H9 (cell line): ENCODE measurements at regions not wholly inside any gene's neighbourhood (a gene's known extent, or its start where the extent isn't known, plus 50 kb on each side); places are given as distances from the start of the nearest gene placed in this dataset.

ENCODE experiments used
- DNase-seq: peaks from one replicate; pipeline ENCODE4 v3.0.0-alpha.2; 2017
- H2AFZ ChIP-seq: one replicate; pipeline ENCODE4 v1.6.1; 2013; ENCODE audit warnings: mild to moderate bottlenecking, low read length, control low read depth, moderate library complexity
- H2AK5ac ChIP-seq: 2 replicates; pipeline ENCODE4 v1.6.1; 2013; ENCODE audit warnings: low read length, control low read depth, mixed read lengths; ENCODE audit not compliant: insufficient read length
- H2BK120ac ChIP-seq: one replicate; pipeline ENCODE4 v1.6.1; 2013; ENCODE audit warnings: low read depth, mild to moderate bottlenecking, low read length, control low read depth, inconsistent platforms; ENCODE audit not compliant: poor library complexity, severe bottlenecking
- H2BK12ac ChIP-seq: 2 replicates; pipeline ENCODE4 v1.6.1; 2013; ENCODE audit warnings: low read length, control low read depth, mixed read lengths, low read depth; ENCODE audit not compliant: insufficient read length
- H2BK15ac ChIP-seq: 2 replicates; pipeline ENCODE4 v1.6.1; 2013; ENCODE audit warnings: low read depth, low read length, control low read depth
- H2BK20ac ChIP-seq: one replicate; pipeline ENCODE4 v1.6.1; 2013; ENCODE audit warnings: low read depth, mild to moderate bottlenecking, low read length, control low read depth, inconsistent platforms; ENCODE audit not compliant: poor library complexity, severe bottlenecking
- H2BK5ac ChIP-seq: 2 replicates; pipeline ENCODE4 v1.6.1; 2013; ENCODE audit warnings: low read length, control low read depth, mixed read lengths; ENCODE audit not compliant: insufficient read length
- H3K14ac ChIP-seq: 2 replicates; pipeline ENCODE4 v1.6.1; 2013; ENCODE audit warnings: low read length, control low read depth; ENCODE audit not compliant: insufficient read depth
- H3K18ac ChIP-seq: 2 replicates; pipeline ENCODE4 v1.6.1; 2013; ENCODE audit warnings: low read depth, mild to moderate bottlenecking, mixed read lengths, low read length, control low read depth; ENCODE audit not compliant: insufficient read length
- H3K23ac ChIP-seq: 2 replicates; pipeline ENCODE4 v1.6.1; 2013; ENCODE audit warnings: low read length, control low read depth, mixed read lengths, low read depth; ENCODE audit not compliant: insufficient read length
- H3K23me2 ChIP-seq: 2 replicates; pipeline ENCODE4 v1.6.1; 2013; ENCODE audit warnings: low read depth, mild to moderate bottlenecking, mixed read lengths, low read length, control low read depth; ENCODE audit not compliant: insufficient read length, poor library complexity, severe bottlenecking
- H3K27ac ChIP-seq: 2 replicates; pipeline ENCODE4 v1.5.1; 2013; ENCODE audit warnings: low read length, control low read depth, mixed read lengths, low read depth; ENCODE audit not compliant: insufficient read length
- H3K27me3 ChIP-seq: 2 replicates; pipeline ENCODE4 v1.6.1; 2013; ENCODE audit warnings: low read length, control low read depth, inconsistent platforms; ENCODE audit not compliant: insufficient read depth
- H3K4ac ChIP-seq: 2 replicates; pipeline ENCODE4 v1.6.1; 2013; ENCODE audit warnings: low read depth, mild to moderate bottlenecking, control low read depth, inconsistent platforms, low read length, moderate library complexity
- H3K4me1 ChIP-seq: 2 replicates; pipeline ENCODE4 v1.6.1; 2013; ENCODE audit warnings: low read length, control low read depth, inconsistent platforms; ENCODE audit not compliant: insufficient read depth
- H3K4me2 ChIP-seq: 2 replicates; pipeline ENCODE4 v1.6.1; 2013; ENCODE audit warnings: low read length, control low read depth, mixed read lengths; ENCODE audit not compliant: insufficient read length, insufficient read depth
- H3K56ac ChIP-seq: 2 replicates; pipeline ENCODE4 v1.6.1; 2013; ENCODE audit warnings: low read depth, mild to moderate bottlenecking, mixed read lengths, low read length, control low read depth; ENCODE audit not compliant: insufficient read length
- H3K79me1 ChIP-seq: 2 replicates; pipeline ENCODE4 v1.6.1; 2013; ENCODE audit warnings: low read depth, mild to moderate bottlenecking, moderate library complexity, low read length, control low read depth, inconsistent platforms; ENCODE audit not compliant: insufficient read depth, poor library complexity, severe bottlenecking
- H3K79me2 ChIP-seq: 2 replicates; pipeline ENCODE4 v1.6.1; 2013; ENCODE audit warnings: low read length, control low read depth, inconsistent platforms; ENCODE audit not compliant: insufficient read depth
- H3K9ac ChIP-seq: 2 replicates; pipeline ENCODE4 v1.6.1; 2013; ENCODE audit warnings: low read length, control low read depth, mixed read lengths; ENCODE audit not compliant: insufficient read length; ENCODE audit errors: extremely low read depth
- H3K9me3 ChIP-seq: one replicate; pipeline ENCODE4 v1.6.1; 2013; ENCODE audit warnings: low read depth, low read length, inconsistent platforms; ENCODE audit not compliant: control insufficient read depth
- H3T11ph ChIP-seq: one replicate; pipeline ENCODE4 v1.6.1; 2013; ENCODE audit warnings: mild to moderate bottlenecking, low read length, control low read depth, inconsistent platforms
- H4K20me1 ChIP-seq: one replicate; pipeline ENCODE4 v1.6.1; 2013; ENCODE audit not compliant: control insufficient read depth, insufficient read length, insufficient read depth
- H4K5ac ChIP-seq: 2 replicates; pipeline ENCODE4 v1.6.1; 2013; ENCODE audit warnings: low read depth, mild to moderate bottlenecking, mixed read lengths, low read length, control low read depth; ENCODE audit not compliant: insufficient read length
- H4K8ac ChIP-seq: replicated peaks from 2 replicates; pipeline ENCODE4 v1.6.1; 2013; ENCODE audit warnings: low read length, control low read depth, mixed read lengths, low read depth; ENCODE audit not compliant: insufficient read length
- H4K91ac ChIP-seq: 2 replicates; pipeline ENCODE4 v1.6.1; 2013; ENCODE audit warnings: low read depth, mild to moderate bottlenecking, moderate library complexity, mixed read lengths, low read length, control low read depth; ENCODE audit not compliant: insufficient read length
- H3K27ac Mint-ChIP-seq, 3 experiments: 2 replicates in 2 of 3; 3 replicates in 1 of 3; pipeline ENCODE4 v1.8.0; 2020 to 2021; ENCODE audit warnings: mixed read lengths in 3 of 3, mild to moderate bottlenecking in 1 of 3, moderate library complexity in 1 of 3
- H3K27me3 Mint-ChIP-seq: 2 replicates; pipeline ENCODE4 v1.8.0; 2021; ENCODE audit warnings: low read depth, mild to moderate bottlenecking, moderate library complexity, mixed read lengths
- H3K36me3 Mint-ChIP-seq, 3 experiments: 2 replicates in 2 of 3; 3 replicates in 1 of 3; pipeline ENCODE4 v1.8.0; 2020 to 2021; ENCODE audit warnings: low read depth in 3 of 3, mixed read lengths in 3 of 3; ENCODE audit not compliant: insufficient read depth in 1 of 3
- H3K4me1 Mint-ChIP-seq, 2 experiments: 2 replicates each; pipeline ENCODE4 v1.8.0; 2020; ENCODE audit warnings: mixed read lengths in 2 of 2
- H3K4me3 Mint-ChIP-seq, 2 experiments: 2 replicates in 1 of 2; 3 replicates in 1 of 2; pipeline ENCODE4 v1.8.0; 2020 to 2021; ENCODE audit warnings: mild to moderate bottlenecking in 2 of 2, mixed read lengths in 2 of 2, moderate library complexity in 1 of 2
- H3K9me3 Mint-ChIP-seq, 2 experiments: 2 replicates in 1 of 2; 3 replicates in 1 of 2; pipeline ENCODE4 v1.8.0; 2020; ENCODE audit warnings: mild to moderate bottlenecking in 2 of 2, mixed read lengths in 2 of 2, moderate library complexity in 1 of 2
- WGBS: extraction: QIAGEN DNeasy Blood & Tissue Kit; methylation state at CpG from one replicate; pipeline ENCODE4 v1.1.7; 2013; ENCODE audit warnings: missing lambda C conversion rate, low lambda C conversion rate, mixed read lengths; ENCODE audit not compliant: insufficient read length; ENCODE audit errors: extremely low coverage; 5-methylcytosine and 5-hydroxymethylcytosine counted together
- TF ChIP-seq, protein P1 (sequence below): fragments of 200-600 bp; sonication (generic); conservative IDR thresholded peaks from 3 replicates; pipeline ENCODE4 v1.8.0; 2021; ENCODE audit warnings: antibody characterized with exemption, mild to moderate bottlenecking

DNA sequence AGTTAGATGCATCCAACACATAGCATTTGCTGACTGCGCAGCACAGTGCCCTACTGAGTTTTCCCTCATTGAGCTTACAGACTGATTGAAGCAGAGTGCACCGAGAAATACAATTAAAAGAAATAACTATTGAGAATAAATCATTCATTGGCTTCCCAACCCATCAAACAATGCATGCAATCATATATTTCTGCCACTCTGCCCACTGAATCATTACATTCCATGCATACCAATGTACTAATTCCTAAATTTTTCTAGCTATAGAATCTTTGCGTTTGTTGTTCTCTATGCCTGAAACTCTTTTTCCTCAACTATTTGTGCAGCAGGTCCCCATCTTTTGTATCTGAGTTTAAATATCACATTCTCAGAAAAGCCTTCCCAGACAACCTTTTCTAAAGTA is 783.8 kb downstream of the SORCS1 start:
- H4K91ac ChIP-seq: no peak overlapping the region
- TF ChIP-seq, protein P1, sequence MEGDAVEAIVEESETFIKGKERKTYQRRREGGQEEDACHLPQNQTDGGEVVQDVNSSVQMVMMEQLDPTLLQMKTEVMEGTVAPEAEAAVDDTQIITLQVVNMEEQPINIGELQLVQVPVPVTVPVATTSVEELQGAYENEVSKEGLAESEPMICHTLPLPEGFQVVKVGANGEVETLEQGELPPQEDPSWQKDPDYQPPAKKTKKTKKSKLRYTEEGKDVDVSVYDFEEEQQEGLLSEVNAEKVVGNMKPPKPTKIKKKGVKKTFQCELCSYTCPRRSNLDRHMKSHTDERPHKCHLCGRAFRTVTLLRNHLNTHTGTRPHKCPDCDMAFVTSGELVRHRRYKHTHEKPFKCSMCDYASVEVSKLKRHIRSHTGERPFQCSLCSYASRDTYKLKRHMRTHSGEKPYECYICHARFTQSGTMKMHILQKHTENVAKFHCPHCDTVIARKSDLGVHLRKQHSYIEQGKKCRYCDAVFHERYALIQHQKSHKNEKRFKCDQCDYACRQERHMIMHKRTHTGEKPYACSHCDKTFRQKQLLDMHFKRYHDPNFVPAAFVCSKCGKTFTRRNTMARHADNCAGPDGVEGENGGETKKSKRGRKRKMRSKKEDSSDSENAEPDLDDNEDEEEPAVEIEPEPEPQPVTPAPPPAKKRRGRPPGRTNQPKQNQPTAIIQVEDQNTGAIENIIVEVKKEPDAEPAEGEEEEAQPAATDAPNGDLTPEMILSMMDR: no peak
- peaks cover 0 to 21% (median 16%) of the 10 kb centered on the region in 3 experiments; a peak in 5 of 7 replicates for H3K36me3 Mint-ChIP-seq
- H3K4me2 ChIP-seq: no peak overlapping the region
- no peak for DNase-seq
- no peak overlapping the region for H3T11ph ChIP-seq
- H3K4me1 ChIP-seq: no peaks in the 10 kb centered on the region
- peaks cover 23 to 25% of the 10 kb centered on the region in 2 experiments for H3K9me3 Mint-ChIP-seq
- no peak overlapping the region for H3K18ac ChIP-seq
- H2BK120ac ChIP-seq: no peak overlapping the region
- H3K23me2 ChIP-seq: no peaks in the 10 kb centered on the region
- H3K56ac ChIP-seq: no peak overlapping the region
- H3K9me3 ChIP-seq: no peaks in the 10 kb centered on the region
- no peak overlapping the region for H2BK20ac ChIP-seq
- H3K79me1 ChIP-seq: no peaks in the 10 kb centered on the region
- no peaks in the 10 kb centered on the region for H3K79me2 ChIP-seq
- H2BK5ac ChIP-seq: no peak overlapping the region
- no peaks in the 10 kb centered on the region for H3K4me1 Mint-ChIP-seq
- no peak overlapping the region for H3K27ac Mint-ChIP-seq
- no peak overlapping the region for H3K14ac ChIP-seq
- no peaks in the 10 kb centered on the region for H4K20me1 ChIP-seq
- H3K23ac ChIP-seq: no peak overlapping the region
- H2BK12ac ChIP-seq: no peak overlapping the region
- no peak overlapping the region for H4K5ac ChIP-seq
- H2AFZ ChIP-seq: no peak overlapping the region
- H3K27me3 Mint-ChIP-seq: no peaks in the 10 kb centered on the region
- H3K27ac ChIP-seq: no peak overlapping the region
- H2AK5ac ChIP-seq: no peak overlapping the region
- H4K8ac ChIP-seq: no peak overlapping the region
- no peak overlapping the region for H3K9ac ChIP-seq
- H3K27me3 ChIP-seq: no peaks in the 10 kb centered on the region
- H2BK15ac ChIP-seq: no peak overlapping the region
- WGBS: no CpG with 5 or more reads among the region's 3 CpGs
- no peak overlapping the region for H3K4ac ChIP-seq
- no peak overlapping the region for H3K4me3 Mint-ChIP-seq
